ENCODE measurements at regions not wholly inside any gene's neighbourhood (a gene's known extent, or its start where the extent isn't known, plus 50 kb on each side); places are given as distances from the start of the nearest gene placed in this dataset.

- ATAC-seq, result no peak
- Histone ChIP-seq H3K4me3 (no peak overlapping the region), H3K36me3 (no peaks in the 10 kb centered on the region), H3K27me3 (no peaks in the 10 kb centered on the region), H3K9me3 (no peaks in the 10 kb centered on the region), H3K27ac (no peak overlapping the region), H3K4me1 (peaks cover 0 to 21% (median 0%) of the 10 kb centered on the region in 4 donors)
- WGBS (ENCODE audit: insufficient coverage, low coverage, low lambda C conversion rate, missing lambda C conversion rate), result 43% methylated on average over 2 of the region's 2 CpGs
- intact Hi-C loops (cut with DNase I), result no loop called here
- DNase-seq, result no peak
- no peak for TF ChIP-seq POLR2A (IDR thresholded peaks at IDR 0.05)
- TF ChIP-seq, protein P1, sequence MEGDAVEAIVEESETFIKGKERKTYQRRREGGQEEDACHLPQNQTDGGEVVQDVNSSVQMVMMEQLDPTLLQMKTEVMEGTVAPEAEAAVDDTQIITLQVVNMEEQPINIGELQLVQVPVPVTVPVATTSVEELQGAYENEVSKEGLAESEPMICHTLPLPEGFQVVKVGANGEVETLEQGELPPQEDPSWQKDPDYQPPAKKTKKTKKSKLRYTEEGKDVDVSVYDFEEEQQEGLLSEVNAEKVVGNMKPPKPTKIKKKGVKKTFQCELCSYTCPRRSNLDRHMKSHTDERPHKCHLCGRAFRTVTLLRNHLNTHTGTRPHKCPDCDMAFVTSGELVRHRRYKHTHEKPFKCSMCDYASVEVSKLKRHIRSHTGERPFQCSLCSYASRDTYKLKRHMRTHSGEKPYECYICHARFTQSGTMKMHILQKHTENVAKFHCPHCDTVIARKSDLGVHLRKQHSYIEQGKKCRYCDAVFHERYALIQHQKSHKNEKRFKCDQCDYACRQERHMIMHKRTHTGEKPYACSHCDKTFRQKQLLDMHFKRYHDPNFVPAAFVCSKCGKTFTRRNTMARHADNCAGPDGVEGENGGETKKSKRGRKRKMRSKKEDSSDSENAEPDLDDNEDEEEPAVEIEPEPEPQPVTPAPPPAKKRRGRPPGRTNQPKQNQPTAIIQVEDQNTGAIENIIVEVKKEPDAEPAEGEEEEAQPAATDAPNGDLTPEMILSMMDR (IDR thresholded peaks at IDR 0.05), result no peak
Observed at GRCh38 chr2:48114256-48114655, 200.2 kb upstream of the FOXN2 start.

DNA sequence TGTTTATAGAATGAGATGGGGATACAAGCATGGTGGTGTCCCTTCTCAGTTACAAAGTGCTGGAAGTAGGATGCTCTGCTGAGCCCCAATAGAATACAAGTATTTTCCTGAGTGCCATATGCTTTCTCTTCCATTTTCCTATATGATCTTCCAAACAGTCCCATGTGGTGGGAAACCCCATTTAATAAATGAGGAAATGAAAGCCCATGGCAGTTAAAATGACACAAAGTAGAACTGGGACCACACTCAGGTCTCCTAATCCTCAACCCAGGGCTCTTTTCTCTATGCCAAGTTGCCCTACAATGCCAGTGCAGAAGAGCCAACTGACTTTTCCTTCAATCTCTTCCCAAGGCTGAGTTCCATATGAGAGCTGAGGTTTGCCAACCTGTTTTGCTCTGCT lies 198.0 kb upstream of the FOXN2 start:
- TF ChIP-seq, protein P1 (IDR thresholded peaks at IDR 0.05), result no peak
- no peak for TF ChIP-seq POLR2A (IDR thresholded peaks at IDR 0.05)
- ATAC-seq, result no peak
- intact Hi-C loops (cut with DNase I), result no loop called here

DNA sequence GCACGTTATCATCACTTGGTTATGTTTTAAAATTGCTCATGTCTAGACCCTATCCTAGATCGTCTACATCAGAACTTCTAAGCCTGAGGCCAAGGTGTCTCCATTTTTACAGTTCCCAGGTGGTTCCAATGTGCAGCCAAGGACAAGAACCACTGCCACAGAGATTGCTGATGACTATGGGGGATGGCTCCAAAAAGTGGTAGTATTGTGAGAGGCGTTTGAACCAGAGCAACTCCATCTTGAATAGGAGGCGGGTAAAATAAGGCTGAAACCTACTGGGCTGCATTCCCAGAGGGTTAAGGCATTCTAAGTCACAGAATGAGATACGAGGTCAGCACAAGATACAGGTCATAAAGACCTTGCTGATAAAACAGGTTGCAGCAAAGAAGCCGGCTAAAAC lies 195.6 kb upstream of the FOXN2 start:
- DNase-seq (no peak), ATAC-seq (no peak)
- 90% methylated on average over 4 of the region's 6 CpGs for WGBS (ENCODE audit: insufficient coverage, low coverage, low lambda C conversion rate, missing lambda C conversion rate)
- H3K9me3 ChIP-seq, result no peaks in the 10 kb centered on the region
- no peak overlapping the region for H3K4me3 ChIP-seq
- no peak overlapping the region for H3K27ac ChIP-seq
- peaks cover 0 to 6% (median 0%) of the 10 kb centered on the region in 4 donors for H3K4me1 ChIP-seq
- no peak for TF ChIP-seq POLR2A (IDR thresholded peaks at IDR 0.05)
- TF ChIP-seq, protein P1 (IDR thresholded peaks at IDR 0.05), result no peak
- H3K27me3 ChIP-seq, result no peaks in the 10 kb centered on the region
- H3K36me3 ChIP-seq, result no peaks in the 10 kb centered on the region
- intact Hi-C loops (cut with DNase I), result no loop called here

More for the DNA sequence above, 198.0 kb upstream of the FOXN2 start:
- peaks cover 0 to 21% (median 0%) of the 10 kb centered on the region in 4 donors for H3K4me1 ChIP-seq
- H3K27me3 ChIP-seq, result no peaks in the 10 kb centered on the region
- H3K36me3 ChIP-seq, result no peaks in the 10 kb centered on the region
- no peak overlapping the region for H3K27ac ChIP-seq
- DNase-seq, result no peak
- no peak overlapping the region for H3K4me3 ChIP-seq
- no peaks in the 10 kb centered on the region for H3K9me3 ChIP-seq

- Histone ChIP-seq H3K4me3 (no peak overlapping the region), H3K9me3 (no peaks in the 10 kb centered on the region), H3K27me3 (no peaks in the 10 kb centered on the region), H3K27ac (no peak overlapping the region), H3K4me1 (peaks cover 0 to 6% (median 0%) of the 10 kb centered on the region in 4 donors), H3K36me3 (no peaks in the 10 kb centered on the region)
- WGBS (ENCODE audit: insufficient coverage, low coverage, low lambda C conversion rate, missing lambda C conversion rate), result 50% methylated on average over 3 of the region's 3 CpGs
- intact Hi-C loops (cut with DNase I), result no loop called here
- peak in 3 of 4 donors; percentile 40 to 58 (median 50) for ATAC-seq
- no peak for TF ChIP-seq POLR2A (IDR thresholded peaks at IDR 0.05)
- TF ChIP-seq, protein P1 (IDR thresholded peaks at IDR 0.05), result no peak
- no peak for DNase-seq
Observed at GRCh38 chr2:48120112-48120511, 194.4 kb upstream of the FOXN2 start.

- no peaks in the 10 kb centered on the region for H3K36me3 ChIP-seq
- intact Hi-C loops (cut with DNase I), result no loop called here
- no peak overlapping the region for H3K4me3 ChIP-seq
- ATAC-seq, result peak; percentile 45 to 65 (median 56)
- TF ChIP-seq, protein P1 (IDR thresholded peaks at IDR 0.05), result no peak
- no peak for TF ChIP-seq POLR2A (IDR thresholded peaks at IDR 0.05)
- 50% methylated on average over 1 of the region's 1 CpG for WGBS (ENCODE audit: insufficient coverage, low coverage, low lambda C conversion rate, missing lambda C conversion rate)
- no peak for DNase-seq
- no peaks in the 10 kb centered on the region for H3K9me3 ChIP-seq
- H3K27ac ChIP-seq, result no peak overlapping the region
- H3K27me3 ChIP-seq, result no peaks in the 10 kb centered on the region
- peaks cover 0 to 6% (median 0%) of the 10 kb centered on the region in 4 donors for H3K4me1 ChIP-seq
Observed at GRCh38 chr2:48120759-48121242, 193.7 kb upstream of the FOXN2 start.

All from right lobe of liver (tissue), 6 donors.